ENCODE measurements at regions not wholly inside any gene's neighbourhood (a gene's known extent, or its start where the extent isn't known, plus 50 kb on each side); places are given as distances from the start of the nearest gene placed in this dataset.

DNA sequence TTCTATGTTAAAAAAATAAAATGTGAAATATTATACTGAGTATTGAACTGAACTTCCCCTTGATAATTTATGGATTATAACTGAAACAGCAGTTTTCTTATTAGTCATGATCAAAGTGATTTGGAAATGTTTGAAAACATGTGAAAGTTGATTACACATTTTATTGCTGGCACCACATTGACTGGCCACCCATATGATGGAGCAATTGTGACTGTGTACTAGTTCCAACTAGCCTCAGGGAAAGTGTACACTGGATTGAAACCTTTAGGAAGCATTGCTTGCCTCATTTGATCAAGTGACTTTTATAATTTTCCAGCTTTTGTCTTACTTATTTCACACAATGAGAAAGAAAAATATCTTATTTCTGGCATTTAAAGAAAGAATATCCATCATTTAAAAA, 128.0 kb upstream of the ADGRL2 start:
- intact Hi-C loops (cut with micrococcal nuclease): no loop called here
- Mint-ChIP-seq H3K27ac (no peak overlapping the region), H3K4me1 (no peaks in the 10 kb centered on the region), H3K36me3 (ENCODE audit: low read depth) (no peaks in the 10 kb centered on the region), H3K9me3 (no peaks in the 10 kb centered on the region), H3K27me3 (no peaks in the 10 kb centered on the region), H3K4me3 (no peak overlapping the region)
- TF ChIP-seq, protein P1, sequence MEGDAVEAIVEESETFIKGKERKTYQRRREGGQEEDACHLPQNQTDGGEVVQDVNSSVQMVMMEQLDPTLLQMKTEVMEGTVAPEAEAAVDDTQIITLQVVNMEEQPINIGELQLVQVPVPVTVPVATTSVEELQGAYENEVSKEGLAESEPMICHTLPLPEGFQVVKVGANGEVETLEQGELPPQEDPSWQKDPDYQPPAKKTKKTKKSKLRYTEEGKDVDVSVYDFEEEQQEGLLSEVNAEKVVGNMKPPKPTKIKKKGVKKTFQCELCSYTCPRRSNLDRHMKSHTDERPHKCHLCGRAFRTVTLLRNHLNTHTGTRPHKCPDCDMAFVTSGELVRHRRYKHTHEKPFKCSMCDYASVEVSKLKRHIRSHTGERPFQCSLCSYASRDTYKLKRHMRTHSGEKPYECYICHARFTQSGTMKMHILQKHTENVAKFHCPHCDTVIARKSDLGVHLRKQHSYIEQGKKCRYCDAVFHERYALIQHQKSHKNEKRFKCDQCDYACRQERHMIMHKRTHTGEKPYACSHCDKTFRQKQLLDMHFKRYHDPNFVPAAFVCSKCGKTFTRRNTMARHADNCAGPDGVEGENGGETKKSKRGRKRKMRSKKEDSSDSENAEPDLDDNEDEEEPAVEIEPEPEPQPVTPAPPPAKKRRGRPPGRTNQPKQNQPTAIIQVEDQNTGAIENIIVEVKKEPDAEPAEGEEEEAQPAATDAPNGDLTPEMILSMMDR (IDR thresholded peaks at IDR 0.05): no peak
- ATAC-seq (ENCODE audit: low read depth): no peak
- ChIA-PET POLR2A (no interaction called here), CTCF (no interaction called here)
- no peak for DNase-seq

DNA sequence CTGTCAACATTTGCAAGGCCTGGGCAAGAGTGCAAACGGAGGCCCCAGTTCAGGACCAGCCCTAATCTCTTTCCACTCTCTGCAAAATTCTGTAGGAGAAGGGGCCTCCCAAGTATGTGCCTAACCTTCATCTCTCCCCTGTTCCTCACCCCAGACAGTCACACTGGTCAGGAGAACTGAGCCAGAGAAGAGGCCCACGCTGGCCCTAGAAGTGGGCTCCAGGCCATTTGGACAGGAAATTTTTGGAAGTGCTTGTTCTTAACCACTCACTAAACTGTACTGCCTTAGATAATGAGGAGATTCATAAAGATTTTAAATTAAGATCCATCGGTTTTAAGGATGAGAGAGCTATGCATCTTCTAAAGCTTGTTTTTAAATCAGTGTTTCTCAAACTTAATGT, 129.7 kb upstream of the ADGRL2 start:
- CTCF ChIA-PET: no interaction called here
- DNase-seq: no peak
- Mint-ChIP-seq H3K36me3 (ENCODE audit: low read depth) (no peaks in the 10 kb centered on the region), H3K27me3 (no peaks in the 10 kb centered on the region), H3K9me3 (no peaks in the 10 kb centered on the region), H3K4me3 (no peak overlapping the region), H3K27ac (no peak overlapping the region), H3K4me1 (no peaks in the 10 kb centered on the region)
- POLR2A ChIA-PET: no interaction called here
- ATAC-seq (ENCODE audit: low read depth): no peak
- intact Hi-C loops (cut with micrococcal nuclease): no loop called here
- TF ChIP-seq, protein P1 (IDR thresholded peaks at IDR 0.05): no peak

DNA sequence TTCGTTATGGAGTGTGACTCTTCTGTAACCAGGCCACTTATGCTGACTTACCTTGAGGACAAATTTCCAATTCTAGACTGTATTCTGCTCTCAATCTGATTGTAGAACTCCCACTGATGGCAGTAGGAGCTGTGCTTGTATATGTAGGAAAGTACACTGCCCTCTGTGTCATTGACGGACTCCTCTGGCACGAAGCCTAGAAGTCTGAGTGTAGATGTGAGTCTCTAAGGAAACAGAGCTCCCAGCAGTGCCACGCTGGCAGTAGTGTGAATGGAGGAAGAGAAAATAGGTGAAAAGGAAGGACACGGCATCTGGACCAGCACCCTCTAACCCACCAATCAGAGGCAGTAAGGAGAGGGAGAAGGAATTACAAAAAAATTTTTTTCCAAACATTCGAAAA, 130.4 kb upstream of the ADGRL2 start:
- DNase-seq: no peak
- Mint-ChIP-seq H3K27me3 (no peaks in the 10 kb centered on the region), H3K4me3 (no peak overlapping the region), H3K36me3 (ENCODE audit: low read depth) (no peaks in the 10 kb centered on the region), H3K27ac (no peak overlapping the region), H3K9me3 (no peaks in the 10 kb centered on the region), H3K4me1 (no peaks in the 10 kb centered on the region)
- TF ChIP-seq, protein P1 (IDR thresholded peaks at IDR 0.05): no peak
- ATAC-seq (ENCODE audit: low read depth): no peak
- intact Hi-C loops (cut with micrococcal nuclease): no loop called here
- ChIA-PET CTCF (no interaction called here), POLR2A (no interaction called here)

DNA sequence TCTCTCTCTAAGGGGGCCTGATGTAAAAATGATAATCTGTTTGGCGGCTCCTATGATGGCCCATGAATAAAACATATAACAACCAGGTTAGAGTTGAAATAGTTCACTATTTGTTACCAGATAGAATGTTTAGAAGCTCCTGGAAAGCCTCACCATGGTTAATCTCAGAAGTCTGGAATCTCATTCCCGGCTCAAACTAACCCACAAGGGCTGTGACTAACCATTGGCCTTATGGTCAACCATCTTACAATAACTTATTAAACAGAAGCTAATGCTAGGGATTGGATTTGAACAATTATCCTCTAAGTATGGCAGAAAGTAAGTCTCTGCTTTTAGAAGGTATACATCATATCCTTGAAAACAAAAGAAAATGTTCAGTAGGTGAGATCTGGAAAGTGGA, 134.1 kb upstream of the ADGRL2 start:
- ChIA-PET CTCF (no interaction called here), POLR2A (no interaction called here)
- H3K4me3 Mint-ChIP-seq: no peak overlapping the region
- intact Hi-C loops (cut with micrococcal nuclease): no loop called here
- no peaks in the 10 kb centered on the region for H3K9me3 Mint-ChIP-seq
- no peaks in the 10 kb centered on the region for H3K4me1 Mint-ChIP-seq
- no peaks in the 10 kb centered on the region for H3K36me3 Mint-ChIP-seq (ENCODE audit: low read depth)
- H3K27ac Mint-ChIP-seq: no peak overlapping the region
- DNase-seq: no peak
- TF ChIP-seq, protein P1 (IDR thresholded peaks at IDR 0.05): no peak
- no peak for ATAC-seq (ENCODE audit: low read depth)
- no peaks in the 10 kb centered on the region for H3K27me3 Mint-ChIP-seq

DNA sequence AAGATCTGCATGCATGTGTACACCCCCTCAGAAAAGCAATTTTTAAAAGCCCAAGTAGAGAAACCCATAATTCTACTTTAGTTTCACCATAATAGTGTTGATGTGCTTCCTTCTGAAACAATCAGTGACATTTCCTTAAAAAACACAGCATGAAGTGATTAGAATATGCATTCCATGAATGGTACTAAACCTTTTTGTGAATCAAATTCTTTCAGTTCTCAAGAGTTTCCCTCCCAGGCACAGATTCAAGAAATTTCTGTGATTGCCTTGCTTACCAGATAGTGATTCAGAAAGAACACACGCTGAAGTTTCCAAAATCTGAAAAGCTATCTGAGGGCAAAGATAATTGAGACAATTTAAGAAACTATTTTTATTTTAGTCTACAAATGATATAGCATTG, 136.4 kb upstream of the ADGRL2 start:
- no peak for ATAC-seq (ENCODE audit: low read depth)
- Mint-ChIP-seq H3K4me3 (no peak overlapping the region), H3K27ac (no peak overlapping the region), H3K27me3 (no peaks in the 10 kb centered on the region), H3K4me1 (no peaks in the 10 kb centered on the region), H3K36me3 (ENCODE audit: low read depth) (no peaks in the 10 kb centered on the region), H3K9me3 (no peaks in the 10 kb centered on the region)
- DNase-seq: no peak
- ChIA-PET CTCF (no interaction called here), POLR2A (no interaction called here)
- TF ChIP-seq, protein P1 (IDR thresholded peaks at IDR 0.05): no peak
- intact Hi-C loops (cut with micrococcal nuclease): no loop called here
